GM10248 (cell line): ENCODE measurements at regions not wholly inside any gene's neighbourhood (a gene's known extent, or its start where the extent isn't known, plus 50 kb on each side); places are given as distances from the start of the nearest gene placed in this dataset.

Source experiments
- CTCF ChIA-PET: fragments of 300-600 bp; sonication (Branson Sonifier 250); formaldehyde crosslinking; extraction: SDS; loops from one replicate; lab custom pipeline; 2021; ENCODE audit warnings: antibody characterized with exemption; lab: Yijun Ruan, JAX
- POLR2A ChIA-PET: fragments of 350-650 bp; sonication (Branson Sonifier 250); formaldehyde crosslinking; extraction: SDS; loops from one replicate; lab custom pipeline; 2020; ENCODE audit warnings: antibody characterized with exemption; lab: Yijun Ruan, JAX
- DNase-seq: peaks from one replicate; pipeline ENCODE4 v3.0.0; 2012; ENCODE audit errors: extremely low spot score
- TF ChIP-seq, protein P1 (sequence below): IDR thresholded peaks from 2 replicates; pipeline ENCODE4 v1.5.1; 2012; ENCODE audit warnings: mild to moderate bottlenecking, low read depth; ENCODE audit errors: extremely low read depth, missing control alignments, control extremely low read depth

GRCh38 chr6:19906171-19906570 is 69.0 kb downstream of the ID4 start:
- TF ChIP-seq, protein P1, sequence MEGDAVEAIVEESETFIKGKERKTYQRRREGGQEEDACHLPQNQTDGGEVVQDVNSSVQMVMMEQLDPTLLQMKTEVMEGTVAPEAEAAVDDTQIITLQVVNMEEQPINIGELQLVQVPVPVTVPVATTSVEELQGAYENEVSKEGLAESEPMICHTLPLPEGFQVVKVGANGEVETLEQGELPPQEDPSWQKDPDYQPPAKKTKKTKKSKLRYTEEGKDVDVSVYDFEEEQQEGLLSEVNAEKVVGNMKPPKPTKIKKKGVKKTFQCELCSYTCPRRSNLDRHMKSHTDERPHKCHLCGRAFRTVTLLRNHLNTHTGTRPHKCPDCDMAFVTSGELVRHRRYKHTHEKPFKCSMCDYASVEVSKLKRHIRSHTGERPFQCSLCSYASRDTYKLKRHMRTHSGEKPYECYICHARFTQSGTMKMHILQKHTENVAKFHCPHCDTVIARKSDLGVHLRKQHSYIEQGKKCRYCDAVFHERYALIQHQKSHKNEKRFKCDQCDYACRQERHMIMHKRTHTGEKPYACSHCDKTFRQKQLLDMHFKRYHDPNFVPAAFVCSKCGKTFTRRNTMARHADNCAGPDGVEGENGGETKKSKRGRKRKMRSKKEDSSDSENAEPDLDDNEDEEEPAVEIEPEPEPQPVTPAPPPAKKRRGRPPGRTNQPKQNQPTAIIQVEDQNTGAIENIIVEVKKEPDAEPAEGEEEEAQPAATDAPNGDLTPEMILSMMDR, result no peak
- CTCF ChIA-PET, result interaction anchor here (1.7 to 2.2 kb wide), 2 partner anchors 11 to 14 kb away, joined by 4 to 6 read pairs; no protein-coding TSS in a partner anchor
- DNase-seq, result no peak
- POLR2A ChIA-PET, result no interaction called here

DNA sequence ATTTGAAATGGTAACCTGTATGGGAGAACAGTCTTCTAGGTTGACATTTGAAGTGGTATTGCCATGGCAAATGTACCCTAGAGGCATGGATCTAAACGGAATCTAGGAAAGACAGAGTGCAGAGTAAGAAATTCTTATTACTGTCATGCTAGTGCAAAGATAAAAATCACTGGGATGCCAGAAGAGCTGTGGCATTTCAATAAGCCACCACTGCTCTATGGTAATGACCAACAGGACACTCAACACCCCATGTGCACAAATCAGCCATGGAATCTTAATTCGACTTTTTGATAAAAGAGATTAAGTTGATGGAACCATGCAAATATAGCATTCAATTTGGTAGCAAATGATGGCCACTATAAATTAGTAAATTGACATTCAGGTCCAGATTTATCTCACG is 74.1 kb downstream of the ID4 start:
- POLR2A ChIA-PET, result no interaction called here
- DNase-seq, result no peak
- TF ChIP-seq, protein P1, result no peak
- CTCF ChIA-PET, result no interaction called here

GRCh38 chr6:19918436-19918835 is 81.3 kb downstream of the ID4 start:
- TF ChIP-seq, protein P1, result no peak
- DNase-seq, result no peak
- CTCF ChIA-PET, result no interaction called here
- POLR2A ChIA-PET, result no interaction called here

DNA sequence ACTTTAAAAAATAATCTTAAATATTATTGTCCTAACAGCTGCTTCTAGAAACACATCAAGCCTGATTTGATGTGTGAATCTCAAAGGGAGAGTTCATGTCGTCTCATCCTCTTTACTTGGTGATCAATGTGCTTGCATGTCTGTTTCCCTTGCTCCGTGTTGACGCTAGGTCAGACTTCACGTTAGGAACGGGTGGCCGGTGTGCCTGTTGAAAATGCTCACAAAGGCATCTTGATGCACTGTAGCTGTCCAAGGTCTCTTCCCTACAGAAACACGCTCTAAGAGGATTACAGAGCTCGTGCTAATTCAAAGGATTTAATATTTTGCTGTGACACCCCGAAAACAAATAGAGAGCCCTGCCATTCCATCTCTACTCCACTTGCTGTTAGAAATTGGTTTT is 84.6 kb downstream of the ID4 start:
- POLR2A ChIA-PET, result no interaction called here
- DNase-seq, result no peak
- CTCF ChIA-PET, result no interaction called here
- TF ChIP-seq, protein P1, result no peak

DNA sequence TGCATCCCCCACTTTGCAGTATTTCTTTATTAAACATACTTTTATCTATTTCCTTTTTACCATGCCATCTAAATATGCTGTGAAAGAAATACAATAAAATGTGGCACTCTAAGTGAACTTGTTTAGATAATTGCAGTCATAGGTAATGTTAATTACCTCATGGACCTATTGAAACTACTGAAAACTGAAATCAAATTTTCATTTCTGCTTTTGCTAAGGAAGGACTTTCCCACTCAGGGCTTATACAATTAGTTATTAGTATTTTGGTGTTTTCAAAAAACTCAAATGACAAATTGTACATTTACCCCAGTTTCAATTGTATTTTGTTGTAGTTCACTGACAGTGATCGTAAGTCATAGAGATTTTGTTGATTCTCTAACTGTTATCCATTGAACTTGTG is 88.4 kb downstream of the ID4 start:
- CTCF ChIA-PET, result no interaction called here

DNA sequence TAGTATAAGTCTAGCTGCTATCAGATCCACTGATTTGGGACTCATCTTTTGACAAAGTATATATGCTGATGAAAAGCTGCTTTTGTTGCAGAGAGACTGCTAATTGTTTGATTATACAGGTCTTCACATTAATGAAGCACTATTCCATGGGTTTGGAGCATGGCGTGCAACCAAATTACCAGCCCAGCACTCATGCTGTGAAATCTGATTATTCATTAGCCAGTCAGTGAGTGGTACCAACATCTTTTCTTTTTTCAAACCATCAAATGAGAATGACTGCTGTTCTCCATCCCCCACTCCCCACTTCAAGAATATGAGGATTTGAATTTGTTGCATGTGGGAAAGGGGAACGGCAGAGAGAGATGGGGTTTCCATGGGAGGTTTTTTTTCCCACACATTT is 91.3 kb downstream of the ID4 start:
- no peak for DNase-seq
- CTCF ChIA-PET, result no interaction called here
- TF ChIP-seq, protein P1, result no peak
- POLR2A ChIA-PET, result no interaction called here

More for the DNA sequence above, 88.4 kb downstream of the ID4 start:
- peak; percentile 10 for DNase-seq
- TF ChIP-seq, protein P1, result no peak
- POLR2A ChIA-PET, result no interaction called here

GRCh38 chr6:19929312-19929711 is 92.1 kb downstream of the ID4 start:
- ChIA-PET POLR2A (no interaction called here), CTCF (no interaction called here)
- no peak for DNase-seq
- TF ChIP-seq, protein P1, result no peak
